ENCODE measurements at regions not wholly inside any gene's neighbourhood (a gene's known extent, or its start where the extent isn't known, plus 50 kb on each side); places are given as distances from the start of the nearest gene placed in this dataset.

DNA sequence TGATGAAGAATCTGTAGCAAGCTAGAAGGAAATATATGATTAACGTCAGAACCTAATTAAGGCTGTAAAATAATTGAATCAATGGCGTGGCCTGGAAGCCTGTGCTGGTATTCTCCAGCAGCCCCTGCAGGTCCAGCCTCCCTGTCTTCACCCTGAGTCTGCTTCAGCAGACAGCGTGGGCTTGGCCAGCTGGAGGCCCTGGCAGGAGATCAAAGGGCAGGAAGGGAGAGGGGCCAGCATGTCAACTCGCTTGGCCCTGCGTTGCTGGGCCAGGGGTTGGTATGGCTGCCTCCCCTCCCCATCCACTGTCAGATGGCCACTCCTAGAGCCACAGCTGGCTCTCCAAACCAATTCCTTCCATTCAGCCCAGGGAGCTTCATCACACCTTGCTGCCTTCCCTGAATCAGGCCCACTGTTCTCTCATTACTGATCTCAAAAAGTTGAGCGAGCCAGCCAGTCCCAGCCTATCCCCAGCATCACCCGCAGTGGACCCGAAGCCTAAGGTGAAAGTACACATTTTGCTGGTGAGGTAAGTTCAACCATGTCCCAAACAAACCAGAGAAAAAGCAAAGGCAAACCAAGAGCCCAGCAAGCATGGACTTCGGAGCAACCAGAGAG lies 228.4 kb upstream of the AGAP1 start:
- TF ChIP-seq CTCF (IDR thresholded peaks at IDR 0.05; ENCODE audit: extremely low read depth in 1 of 2, insufficient read depth in 1 of 2, low read depth in 1 of 2, low read length in 2 of 2) (no peak), POLR2A (IDR thresholded peaks at IDR 0.05; ENCODE audit: low read depth, low read length) (no peak), EZH2 (IDR thresholded peaks at IDR 0.05; ENCODE audit: borderline replicate concordance, low read depth, low read length, severe bottlenecking) (no peak), MYC (IDR thresholded peaks at IDR 0.05; ENCODE audit: low read depth, low read length) (no peak), POLR2AphosphoS5 (IDR thresholded peaks at IDR 0.05; ENCODE audit: insufficient read depth, low read depth, low read length) (no peak), FOS (IDR thresholded peaks at IDR 0.05; ENCODE audit: borderline replicate concordance, insufficient read depth, low read length) (no peak), JUN (IDR thresholded peaks at IDR 0.05; ENCODE audit: borderline replicate concordance, insufficient read depth, insufficient read length, low read depth) (no peak), GATA2 (IDR thresholded peaks at IDR 0.05; ENCODE audit: insufficient read depth, insufficient read length, low read depth, low read length) (no peak)
- TF ChIP-seq, protein P1, sequence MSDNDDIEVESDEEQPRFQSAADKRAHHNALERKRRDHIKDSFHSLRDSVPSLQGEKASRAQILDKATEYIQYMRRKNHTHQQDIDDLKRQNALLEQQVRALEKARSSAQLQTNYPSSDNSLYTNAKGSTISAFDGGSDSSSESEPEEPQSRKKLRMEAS (IDR thresholded peaks at IDR 0.05; ENCODE audit: insufficient read depth, insufficient read length): no peak
